ENCODE measurements at regions not wholly inside any gene's neighbourhood (a gene's known extent, or its start where the extent isn't known, plus 50 kb on each side); places are given as distances from the start of the nearest gene placed in this dataset.

- TF ChIP-seq STAT1 (IDR thresholded peaks at IDR 0.05; ENCODE audit: unreplicated experiment) (no peak), ETS1 (IDR thresholded peaks at IDR 0.05) (no peak), POLR2AphosphoS5 (IDR thresholded peaks at IDR 0.05; ENCODE audit: low read depth) (no peak), ZNF114 (CRISPR knock-in tag; IDR thresholded peaks at IDR 0.05) (no peak), ZNF331 (CRISPR knock-in tag; IDR thresholded peaks at IDR 0.05; ENCODE audit: low read depth) (no peak), CREB1 (CRISPR knock-in tag; IDR thresholded peaks at IDR 0.05; ENCODE audit: low read depth) (no peak), CTCF (conservative IDR thresholded peaks at IDR 0.05; ENCODE audit: low read depth in 2 of 2) (no peak)
- Mint-ChIP-seq H3K27me3 (ENCODE audit: insufficient read depth, low read depth, poor library complexity) (peaks cover 10% of the 10 kb centered on the region), H3K36me3 (ENCODE audit: low read depth) (no peaks in the 10 kb centered on the region; the same call in 1 of the 3 replicates), H3K4me3 (no peak overlapping the region), H3K9me3 (peaks cover 3% of the 10 kb centered on the region; the same call in 2 of the 3 replicates), H3K4me1 (peaks cover 23% of the 10 kb centered on the region), H3K27ac (no peak overlapping the region)
- H3K27me3 ChIP-seq (ENCODE audit: insufficient read depth), result no peaks in the 10 kb centered on the region
- H3K4me2 ChIP-seq, result no peak overlapping the region
- no peaks in the 10 kb centered on the region for H4K20me1 ChIP-seq (replicated peaks; ENCODE audit: insufficient read depth)
- no peaks in the 10 kb centered on the region for H3F3A ChIP-seq (replicated peaks; ENCODE audit: low read depth)
- H3K27ac ChIP-seq (ENCODE audit: low read depth), result no peak overlapping the region
- DNase-seq (ENCODE audit: low spot score) (no peak), ATAC-seq (no peak)
- peaks cover 15% of the 10 kb centered on the region; the same call in 1 of the 2 replicates for H3K4me1 ChIP-seq (ENCODE audit: insufficient read depth)
- H3K36me3 ChIP-seq (ENCODE audit: insufficient read depth), result no peaks in the 10 kb centered on the region
- 0 out of 2 replicates have a peak, but pooled peaks cover 6% of the 10 kb centered on the region for H3K9me2 ChIP-seq (ENCODE audit: insufficient read depth)
- no peak overlapping the region for H3K4me3 ChIP-seq
- H2AFZ ChIP-seq, result no peak overlapping the region
- no peaks in the 10 kb centered on the region for H3K79me2 ChIP-seq (replicated peaks; ENCODE audit: insufficient read depth)
These were observed 67.6 kb upstream of the FGFR2 start for GRCh38 chr10:121665809-121666208.

GRCh38 chr10:121664671-121665070 lies 66.4 kb upstream of the FGFR2 start:
- peaks cover 22% of the 10 kb centered on the region for H3K4me1 Mint-ChIP-seq
- H3K4me3 Mint-ChIP-seq, result no peak overlapping the region
- no peaks in the 10 kb centered on the region for H4K20me1 ChIP-seq (replicated peaks; ENCODE audit: insufficient read depth)
- H3K36me3 Mint-ChIP-seq (ENCODE audit: low read depth), result no peaks in the 10 kb centered on the region; the same call in 1 of the 3 replicates
- no peaks in the 10 kb centered on the region for H3K79me2 ChIP-seq (replicated peaks; ENCODE audit: insufficient read depth)
- H3K4me2 ChIP-seq, result no peak overlapping the region
- H3K36me3 ChIP-seq (ENCODE audit: insufficient read depth), result no peaks in the 10 kb centered on the region
- peaks cover 3% of the 10 kb centered on the region; the same call in 2 of the 3 replicates for H3K9me3 Mint-ChIP-seq
- no peak overlapping the region for H3K27ac Mint-ChIP-seq
- no peaks in the 10 kb centered on the region for H3F3A ChIP-seq (replicated peaks; ENCODE audit: low read depth)
- peaks cover 10% of the 10 kb centered on the region for H3K27me3 Mint-ChIP-seq (ENCODE audit: insufficient read depth, low read depth, poor library complexity)
- DNase-seq (ENCODE audit: low spot score) (no peak), ATAC-seq (no peak)
- no peaks in the 10 kb centered on the region for H3K27me3 ChIP-seq (ENCODE audit: insufficient read depth)
- no peak overlapping the region for H3K4me3 ChIP-seq
- H3K9me2 ChIP-seq (ENCODE audit: insufficient read depth), result 0 out of 2 replicates have a peak, but pooled peaks cover 6% of the 10 kb centered on the region
- no peak overlapping the region for H2AFZ ChIP-seq
- peaks cover 15% of the 10 kb centered on the region; the same call in 1 of the 2 replicates for H3K4me1 ChIP-seq (ENCODE audit: insufficient read depth)
- no peak overlapping the region for H3K27ac ChIP-seq (ENCODE audit: low read depth)
- no peak for TF ChIP-seq POLR2AphosphoS5 (IDR thresholded peaks at IDR 0.05; ENCODE audit: low read depth)
- TF ChIP-seq ZNF331 (CRISPR knock-in tag; IDR thresholded peaks at IDR 0.05; ENCODE audit: low read depth), result no peak
- no peak for TF ChIP-seq CTCF (conservative IDR thresholded peaks at IDR 0.05; ENCODE audit: low read depth in 2 of 2)
- no peak for TF ChIP-seq ETS1 (IDR thresholded peaks at IDR 0.05)
- no peak for TF ChIP-seq JUNB (IDR thresholded peaks at IDR 0.05; ENCODE audit: unreplicated experiment)

Data from GM23338 (cell line).